A673 (cell line): ENCODE measurements at regions not wholly inside any gene's neighbourhood (a gene's known extent, or its start where the extent isn't known, plus 50 kb on each side); places are given as distances from the start of the nearest gene placed in this dataset.

ENCODE experiments used
- CTCF ChIP-seq: fragments of 300-800, 200-600 bp; sonication (generic); conservative IDR thresholded peaks from 2 replicates; pipeline ENCODE4 v1.5.1; 2017; ENCODE audit warnings: low read depth, mild to moderate bottlenecking, antibody characterized with exemption, low read length, moderate library complexity, mixed read lengths
- EZH2 ChIP-seq: fragments of 200-600 bp; sonication (generic); IDR thresholded peaks from 2 replicates; pipeline ENCODE4 v1.6.1; 2017; ENCODE audit warnings: borderline replicate concordance, low read depth, mild to moderate bottlenecking, mixed read lengths, antibody characterized with exemption, low read length; ENCODE audit not compliant: poor library complexity, severe bottlenecking

GRCh38 chr3:117523418-117523817, 813.8 kb downstream of the TUSC7 start:
- TF ChIP-seq CTCF (no peak), EZH2 (no peak)
